Endothelial cell (in vitro differentiated cells): ENCODE measurements at regions not wholly inside any gene's neighbourhood (a gene's known extent, or its start where the extent isn't known, plus 50 kb on each side); places are given as distances from the start of the nearest gene placed in this dataset.
"Not testable (repeated sequence)": the region's sequence is repeated elsewhere in the genome, so short reads cannot be mapped to it uniquely, and the experiment has no call there.

Experiments used
- DNase-seq: peaks from one replicate; pipeline ENCODE4 v3.0.0; 2021; ENCODE audit warnings: low spot score
- H3K27ac Mint-ChIP-seq: one replicate; pipeline ENCODE4 v1.8.0; 2021; ENCODE audit warnings: mixed read lengths, inconsistent platforms; ENCODE audit not compliant: unreplicated experiment
- H3K27me3 Mint-ChIP-seq: one replicate; pipeline ENCODE4 v1.8.0; 2021; ENCODE audit warnings: mild to moderate bottlenecking, moderate library complexity, mixed read lengths, inconsistent platforms; ENCODE audit not compliant: unreplicated experiment
- H3K36me3 Mint-ChIP-seq: one replicate; pipeline ENCODE4 v1.8.0; 2021; ENCODE audit warnings: mild to moderate bottlenecking, low read depth, mixed read lengths, inconsistent platforms; ENCODE audit not compliant: unreplicated experiment
- H3K4me1 Mint-ChIP-seq: one replicate; pipeline ENCODE4 v1.8.0; 2021; ENCODE audit warnings: mild to moderate bottlenecking, mixed read lengths, inconsistent platforms; ENCODE audit not compliant: unreplicated experiment
- H3K4me3 Mint-ChIP-seq: one replicate; pipeline ENCODE4 v1.8.0; 2021; ENCODE audit warnings: mild to moderate bottlenecking, mixed read lengths, inconsistent platforms; ENCODE audit not compliant: unreplicated experiment
- H3K9me3 Mint-ChIP-seq: one replicate; pipeline ENCODE4 v1.8.0; 2021; ENCODE audit warnings: mixed read lengths, inconsistent platforms; ENCODE audit not compliant: unreplicated experiment
- TF ChIP-seq, protein P1 (sequence below): fragments of 200-600 bp; sonication (generic); IDR thresholded peaks from one replicate; pipeline ENCODE4 v1.5.0; 2021; ENCODE audit warnings: antibody characterized with exemption; ENCODE audit not compliant: unreplicated experiment

DNA sequence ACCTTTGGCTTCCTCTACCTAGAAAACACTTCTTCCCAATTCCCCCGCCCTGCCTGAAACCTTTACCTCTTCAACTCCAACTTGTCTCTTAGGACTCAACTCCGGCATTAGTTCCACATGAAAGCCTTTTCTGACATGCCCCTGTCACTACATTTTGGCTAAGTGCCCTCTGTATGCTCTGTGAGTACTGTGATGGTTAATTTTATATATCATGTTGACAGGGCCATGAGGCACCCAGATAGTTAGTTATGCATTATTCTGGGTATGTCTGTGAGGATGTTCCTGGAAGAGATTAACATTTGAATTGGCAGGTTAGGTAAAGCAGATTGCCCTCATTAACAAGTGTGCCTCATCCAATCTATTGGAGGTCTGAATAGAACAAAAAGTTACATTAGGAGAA is 75.6 kb upstream of the NCKAP5 start:
- H3K27ac Mint-ChIP-seq: no peak overlapping the region
- TF ChIP-seq, protein P1, sequence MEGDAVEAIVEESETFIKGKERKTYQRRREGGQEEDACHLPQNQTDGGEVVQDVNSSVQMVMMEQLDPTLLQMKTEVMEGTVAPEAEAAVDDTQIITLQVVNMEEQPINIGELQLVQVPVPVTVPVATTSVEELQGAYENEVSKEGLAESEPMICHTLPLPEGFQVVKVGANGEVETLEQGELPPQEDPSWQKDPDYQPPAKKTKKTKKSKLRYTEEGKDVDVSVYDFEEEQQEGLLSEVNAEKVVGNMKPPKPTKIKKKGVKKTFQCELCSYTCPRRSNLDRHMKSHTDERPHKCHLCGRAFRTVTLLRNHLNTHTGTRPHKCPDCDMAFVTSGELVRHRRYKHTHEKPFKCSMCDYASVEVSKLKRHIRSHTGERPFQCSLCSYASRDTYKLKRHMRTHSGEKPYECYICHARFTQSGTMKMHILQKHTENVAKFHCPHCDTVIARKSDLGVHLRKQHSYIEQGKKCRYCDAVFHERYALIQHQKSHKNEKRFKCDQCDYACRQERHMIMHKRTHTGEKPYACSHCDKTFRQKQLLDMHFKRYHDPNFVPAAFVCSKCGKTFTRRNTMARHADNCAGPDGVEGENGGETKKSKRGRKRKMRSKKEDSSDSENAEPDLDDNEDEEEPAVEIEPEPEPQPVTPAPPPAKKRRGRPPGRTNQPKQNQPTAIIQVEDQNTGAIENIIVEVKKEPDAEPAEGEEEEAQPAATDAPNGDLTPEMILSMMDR: no peak

DNA sequence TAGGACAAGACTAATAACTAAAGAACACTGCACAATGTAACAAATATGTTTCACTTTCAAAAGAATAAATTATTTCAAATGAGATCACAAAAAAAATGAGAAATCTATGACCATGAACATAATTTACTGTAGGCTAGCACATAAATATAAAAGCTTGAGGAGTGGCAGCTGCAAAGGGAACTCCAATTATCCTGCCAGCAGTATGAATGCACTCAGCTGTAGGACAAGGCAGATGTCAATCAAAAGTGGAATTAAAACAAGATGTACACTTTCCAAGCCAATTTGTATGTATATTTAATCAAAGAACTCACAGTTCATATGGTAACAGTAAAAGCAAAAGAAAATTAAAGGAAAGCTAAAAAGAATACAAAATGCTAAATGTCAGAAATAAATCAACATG is 76.6 kb upstream of the NCKAP5 start:
- TF ChIP-seq, protein P1: no peak
- Mint-ChIP-seq H3K36me3 (no peaks in the 10 kb centered on the region), H3K27ac (no peak overlapping the region), H3K4me1 (no peaks in the 10 kb centered on the region), H3K9me3 (no peaks in the 10 kb centered on the region), H3K4me3 (no peak overlapping the region), H3K27me3 (no peaks in the 10 kb centered on the region)
- no peak for DNase-seq

More for the DNA sequence above, 75.6 kb upstream of the NCKAP5 start:
- H3K36me3 Mint-ChIP-seq: no peaks in the 10 kb centered on the region
- H3K4me3 Mint-ChIP-seq: no peak overlapping the region
- H3K27me3 Mint-ChIP-seq: no peaks in the 10 kb centered on the region
- no peak for DNase-seq
- no peaks in the 10 kb centered on the region for H3K9me3 Mint-ChIP-seq
- H3K4me1 Mint-ChIP-seq: no peaks in the 10 kb centered on the region

DNA sequence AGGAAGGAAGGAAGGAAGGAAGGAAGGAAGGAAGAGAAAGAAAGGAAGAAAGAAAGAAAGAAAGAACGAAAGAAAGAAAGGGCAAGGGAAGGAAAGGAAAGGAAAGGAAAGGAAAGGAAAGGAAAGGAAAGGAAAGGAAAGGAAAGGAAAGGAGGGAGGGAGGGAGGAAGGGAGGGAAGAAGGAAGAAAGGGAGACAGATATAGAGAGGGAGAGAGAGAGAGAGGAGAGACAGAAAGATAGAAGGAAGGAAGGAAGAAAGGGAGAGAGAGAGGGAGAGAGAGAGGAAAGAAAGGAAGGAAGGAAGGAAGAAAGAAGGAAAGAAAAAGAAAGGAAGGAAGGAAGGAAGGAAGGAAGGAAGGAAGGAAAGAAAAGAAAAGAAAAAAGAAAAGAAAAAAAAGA is 79.1 kb upstream of the NCKAP5 start:
- H3K36me3 Mint-ChIP-seq: not testable (repeated sequence)

DNA sequence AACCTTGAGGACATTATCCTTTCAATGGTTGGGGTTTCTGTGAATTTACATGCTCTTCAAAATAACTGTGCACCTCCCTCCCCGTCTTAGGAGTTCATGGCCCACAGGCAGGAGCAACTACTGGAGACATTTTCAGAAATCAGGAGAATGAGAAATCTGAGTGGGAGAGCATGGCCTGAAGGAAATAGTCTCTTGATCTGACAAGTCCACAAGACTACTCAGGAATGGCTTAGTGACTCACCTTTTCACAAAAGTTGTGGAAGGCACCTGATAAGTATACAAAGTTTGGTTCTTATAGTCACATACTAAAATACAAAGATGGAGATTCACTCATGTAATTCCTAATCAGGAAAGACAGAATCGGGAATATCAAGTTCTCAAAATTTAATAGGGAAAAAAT is 83.6 kb upstream of the NCKAP5 start:
- H3K27me3 Mint-ChIP-seq: no peaks in the 10 kb centered on the region
- H3K36me3 Mint-ChIP-seq: no peaks in the 10 kb centered on the region
- H3K9me3 Mint-ChIP-seq: no peaks in the 10 kb centered on the region
- H3K27ac Mint-ChIP-seq: no peak overlapping the region
- H3K4me1 Mint-ChIP-seq: no peaks in the 10 kb centered on the region
- no peak for DNase-seq
- H3K4me3 Mint-ChIP-seq: no peak overlapping the region
- TF ChIP-seq, protein P1: no peak

More for the DNA sequence above, 79.1 kb upstream of the NCKAP5 start:
- not testable (repeated sequence) for H3K4me3 Mint-ChIP-seq, H3K4me1 Mint-ChIP-seq, H3K9me3 Mint-ChIP-seq, H3K27ac Mint-ChIP-seq, DNase-seq, H3K27me3 Mint-ChIP-seq

DNA sequence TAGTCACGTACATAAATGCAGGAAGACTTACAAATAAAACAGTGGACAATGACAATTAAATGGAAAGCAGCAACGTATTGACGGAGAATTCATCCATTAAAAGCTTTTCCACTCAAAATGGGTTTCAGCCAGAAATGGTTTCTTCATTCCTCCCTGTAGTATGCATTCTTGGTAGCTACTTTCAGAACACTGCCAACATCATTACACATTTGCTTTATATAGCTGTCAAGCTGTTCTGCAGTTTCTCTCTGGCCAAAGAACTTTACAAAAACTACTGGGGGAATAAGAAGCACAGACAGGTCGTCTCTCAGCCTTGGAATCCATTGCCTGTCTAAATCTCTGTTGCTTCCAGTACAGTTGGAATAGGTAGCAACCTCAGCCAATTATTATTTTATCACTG is 84.1 kb upstream of the NCKAP5 start:
- Mint-ChIP-seq H3K27me3 (no peaks in the 10 kb centered on the region), H3K36me3 (no peaks in the 10 kb centered on the region), H3K4me3 (no peak overlapping the region), H3K27ac (no peak overlapping the region), H3K4me1 (no peaks in the 10 kb centered on the region), H3K9me3 (no peaks in the 10 kb centered on the region)
- DNase-seq: no peak
- TF ChIP-seq, protein P1: no peak

DNA sequence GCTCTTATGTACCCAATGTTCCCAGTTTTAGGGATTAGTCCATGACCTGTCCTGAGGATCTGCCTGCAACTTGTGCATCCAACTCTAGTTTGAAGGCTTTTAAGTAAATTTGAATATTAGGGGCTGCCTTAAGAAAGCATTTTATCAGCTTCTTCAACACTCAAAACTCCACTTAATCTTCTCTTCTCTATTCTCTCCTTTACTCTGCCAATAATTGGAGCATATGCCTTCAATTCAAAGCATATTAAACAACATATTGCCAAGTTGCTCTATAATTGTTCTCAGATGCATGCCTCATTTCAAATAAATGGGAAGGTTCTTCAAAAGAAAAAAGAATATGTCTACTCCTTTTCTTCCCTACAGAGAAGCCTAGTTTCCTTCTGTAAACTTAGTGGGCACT is 84.8 kb upstream of the NCKAP5 start:
- H3K4me3 Mint-ChIP-seq: no peak overlapping the region
- no peak overlapping the region for H3K27ac Mint-ChIP-seq
- H3K4me1 Mint-ChIP-seq: no peaks in the 10 kb centered on the region
- TF ChIP-seq, protein P1: no peak
- no peaks in the 10 kb centered on the region for H3K27me3 Mint-ChIP-seq
- no peaks in the 10 kb centered on the region for H3K36me3 Mint-ChIP-seq
- H3K9me3 Mint-ChIP-seq: no peaks in the 10 kb centered on the region
- DNase-seq: no peak
